Effector memory CD4-positive, alpha-beta T cell (primary cell): ENCODE measurements at regions not wholly inside any gene's neighbourhood (a gene's known extent, or its start where the extent isn't known, plus 50 kb on each side); places are given as distances from the start of the nearest gene placed in this dataset.

Experiments
- DNase-seq, 3 donors: peaks; one replicate each; pipeline ENCODE4 v3.0.0-alpha.2; 2020
- H3K27ac ChIP-seq: 2 replicates; pipeline ENCODE4 v1.7.0; 2013; ENCODE audit warnings: mild to moderate bottlenecking, low read length, moderate library complexity; ENCODE audit not compliant: insufficient read depth, poor library complexity, severe bottlenecking
- H3K27me3 ChIP-seq: replicated peaks from 2 replicates; pipeline ENCODE4 v1.7.0; 2013; ENCODE audit warnings: mild to moderate bottlenecking, low read length; ENCODE audit not compliant: insufficient read depth, control insufficient read depth, poor library complexity, severe bottlenecking
- H3K36me3 ChIP-seq: 2 replicates; pipeline ENCODE4 v1.7.0; 2013; ENCODE audit warnings: mild to moderate bottlenecking, low read length, moderate library complexity; ENCODE audit not compliant: control insufficient read depth, insufficient read depth
- H3K4me1 ChIP-seq: 2 replicates; pipeline ENCODE4 v1.7.0; 2013; ENCODE audit warnings: low read length, mild to moderate bottlenecking; ENCODE audit not compliant: control insufficient read depth, insufficient read depth, poor library complexity, severe bottlenecking
- H3K4me3 ChIP-seq: 2 replicates; pipeline ENCODE4 v1.7.0; 2013; ENCODE audit warnings: low read length, low read depth, mild to moderate bottlenecking; ENCODE audit not compliant: insufficient read depth, poor library complexity, severe bottlenecking
- H3K9me3 ChIP-seq: 2 replicates; pipeline ENCODE4 v1.7.0; 2013; ENCODE audit warnings: mild to moderate bottlenecking, low read length, moderate library complexity; ENCODE audit not compliant: control insufficient read depth

- Histone ChIP-seq H3K27ac (no peak overlapping the region), H3K4me3 (no peak overlapping the region)
Observed at GRCh38 chr12:61536117-61536516, 724.1 kb upstream of the USP15 start.

GRCh38 chr12:61536525-61536924 is 723.7 kb upstream of the USP15 start:
- no peak for DNase-seq
- Histone ChIP-seq H3K27me3 (no peaks in the 10 kb centered on the region), H3K4me1 (no peaks in the 10 kb centered on the region), H3K9me3 (no peaks in the 10 kb centered on the region), H3K27ac (no peak overlapping the region), H3K36me3 (no peaks in the 10 kb centered on the region), H3K4me3 (no peak overlapping the region)

More at GRCh38 chr12:61536117-61536516, 724.1 kb upstream of the USP15 start:
- DNase-seq = no peak
- H3K27me3 ChIP-seq = no peaks in the 10 kb centered on the region
- no peaks in the 10 kb centered on the region for H3K36me3 ChIP-seq
- no peaks in the 10 kb centered on the region for H3K4me1 ChIP-seq
- H3K9me3 ChIP-seq = no peaks in the 10 kb centered on the region

DNA sequence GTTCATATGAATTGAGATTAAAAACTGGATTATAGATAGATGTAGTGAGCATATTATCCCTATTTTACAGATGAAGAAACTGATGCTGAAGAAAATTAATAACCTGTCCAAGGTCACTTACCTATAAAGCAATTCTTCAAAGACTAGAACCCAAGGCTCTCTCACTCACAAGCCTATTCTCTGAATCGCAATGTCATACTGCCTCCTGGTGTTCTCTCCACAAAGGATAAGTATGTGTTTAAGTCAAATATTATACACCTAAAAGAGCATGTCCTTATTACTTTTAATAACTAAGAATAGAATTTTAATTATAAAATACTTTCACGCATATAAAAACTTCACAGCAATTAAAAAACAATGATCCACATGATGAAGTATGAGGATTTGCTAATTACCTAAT is 721.3 kb upstream of the USP15 start:
- H3K27me3 ChIP-seq = no peaks in the 10 kb centered on the region
- no peak for DNase-seq
- H3K4me3 ChIP-seq = no peak overlapping the region
- no peaks in the 10 kb centered on the region for H3K36me3 ChIP-seq
- H3K27ac ChIP-seq = no peak overlapping the region
- no peaks in the 10 kb centered on the region for H3K4me1 ChIP-seq
- H3K9me3 ChIP-seq = no peaks in the 10 kb centered on the region

DNA sequence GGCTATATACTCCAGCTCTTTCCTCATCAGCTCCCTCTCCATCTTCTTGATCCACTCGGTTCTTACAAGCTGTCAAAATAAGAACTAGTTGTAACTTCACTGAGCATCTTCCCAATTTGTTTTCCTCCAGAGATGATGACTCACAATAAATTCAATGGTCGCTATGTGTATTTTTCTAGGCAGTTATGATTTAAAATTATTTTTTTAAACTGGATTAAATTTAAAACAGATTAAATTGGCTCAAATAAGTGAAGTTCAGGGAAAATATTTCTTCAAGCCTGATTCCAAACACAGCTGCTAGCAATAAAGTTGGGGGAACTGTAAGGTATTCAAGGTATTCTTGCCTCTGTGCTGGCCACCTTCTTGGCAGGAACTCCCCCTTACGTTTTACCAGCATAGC is 717.7 kb upstream of the USP15 start:
- DNase-seq = no peak
- Histone ChIP-seq H3K4me1 (no peaks in the 10 kb centered on the region), H3K36me3 (no peaks in the 10 kb centered on the region), H3K4me3 (no peak overlapping the region), H3K27ac (no peak overlapping the region), H3K9me3 (no peaks in the 10 kb centered on the region), H3K27me3 (no peaks in the 10 kb centered on the region)

GRCh38 chr12:61546296-61546695 is 713.9 kb upstream of the USP15 start:
- Histone ChIP-seq H3K36me3 (no peaks in the 10 kb centered on the region), H3K9me3 (no peaks in the 10 kb centered on the region), H3K4me3 (no peak overlapping the region), H3K27ac (no peak overlapping the region), H3K4me1 (no peaks in the 10 kb centered on the region), H3K27me3 (no peaks in the 10 kb centered on the region)
- DNase-seq = no peak

DNA sequence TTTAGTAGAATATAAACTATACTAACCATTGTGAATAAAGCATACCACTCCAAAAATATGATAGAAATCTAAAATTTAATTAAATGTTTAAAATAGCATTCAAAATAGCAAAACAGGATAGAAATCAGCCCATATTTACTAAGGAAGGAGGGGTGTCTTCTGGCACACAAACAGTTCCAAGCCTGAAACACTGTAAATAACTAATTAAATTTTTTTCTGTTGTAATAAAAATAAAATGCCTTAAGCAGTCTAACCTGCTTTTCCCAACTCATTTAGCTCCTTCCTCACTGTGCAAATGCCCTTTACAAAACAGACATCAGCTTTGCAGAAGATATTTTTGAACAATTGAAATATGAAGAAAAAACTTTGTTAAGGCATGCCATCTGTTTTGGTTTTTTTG is 707.1 kb upstream of the USP15 start:
- Histone ChIP-seq H3K36me3 (no peaks in the 10 kb centered on the region), H3K9me3 (no peaks in the 10 kb centered on the region), H3K4me1 (no peaks in the 10 kb centered on the region), H3K27me3 (no peaks in the 10 kb centered on the region), H3K4me3 (no peak overlapping the region), H3K27ac (no peak overlapping the region)
- no peak for DNase-seq

- no peaks in the 10 kb centered on the region for H3K9me3 ChIP-seq
- H3K4me1 ChIP-seq = no peaks in the 10 kb centered on the region
- no peaks in the 10 kb centered on the region for H3K27me3 ChIP-seq
- no peaks in the 10 kb centered on the region for H3K36me3 ChIP-seq
- no peak overlapping the region for H3K27ac ChIP-seq
- no peak overlapping the region for H3K4me3 ChIP-seq
- DNase-seq = no peak
Observed at GRCh38 chr12:61554268-61555008, 705.8 kb upstream of the USP15 start.

- no peaks in the 10 kb centered on the region for H3K27me3 ChIP-seq
- no peak for DNase-seq
- no peaks in the 10 kb centered on the region for H3K9me3 ChIP-seq
- no peaks in the 10 kb centered on the region for H3K4me1 ChIP-seq
- H3K4me3 ChIP-seq = no peak overlapping the region
- H3K36me3 ChIP-seq = no peaks in the 10 kb centered on the region
- H3K27ac ChIP-seq = no peak overlapping the region
Observed at GRCh38 chr12:61563665-61564450, 696.3 kb upstream of the USP15 start.

- no peak overlapping the region for H3K27ac ChIP-seq
- H3K4me1 ChIP-seq = no peaks in the 10 kb centered on the region
- no peak for DNase-seq
- no peaks in the 10 kb centered on the region for H3K27me3 ChIP-seq
- no peaks in the 10 kb centered on the region for H3K36me3 ChIP-seq
- H3K4me3 ChIP-seq = no peak overlapping the region
- H3K9me3 ChIP-seq = no peaks in the 10 kb centered on the region
Observed at GRCh38 chr12:61564466-61564865, 695.7 kb upstream of the USP15 start.

- Histone ChIP-seq H3K27me3 (no peaks in the 10 kb centered on the region), H3K9me3 (no peaks in the 10 kb centered on the region)
Observed at GRCh38 chr12:61566183-61566582, 694.0 kb upstream of the USP15 start.

More at GRCh38 chr12:61566183-61566582, 694.0 kb upstream of the USP15 start:
- H3K4me3 ChIP-seq = no peak overlapping the region
- H3K36me3 ChIP-seq = no peaks in the 10 kb centered on the region
- DNase-seq = no peak
- H3K27ac ChIP-seq = no peak overlapping the region
- no peaks in the 10 kb centered on the region for H3K4me1 ChIP-seq
